Ishikawa (cell line): ENCODE measurements at regions not wholly inside any gene's neighbourhood (a gene's known extent, or its start where the extent isn't known, plus 50 kb on each side); places are given as distances from the start of the nearest gene placed in this dataset.

Experiments used
- CEBPB ChIP-seq: IDR thresholded peaks from 2 replicates; pipeline ENCODE4 v1.6.1; 2012
- CREB1 ChIP-seq: IDR thresholded peaks from 2 replicates; pipeline ENCODE4 v1.6.1; 2012; ENCODE audit warnings: low read depth
- MAX ChIP-seq: IDR thresholded peaks from 2 replicates; pipeline ENCODE4 v1.6.1; 2012
- NFIC ChIP-seq: IDR thresholded peaks from 2 replicates; pipeline ENCODE4 v1.6.1; 2012
- RAD21 ChIP-seq: IDR thresholded peaks from 2 replicates; pipeline ENCODE4 v1.6.1; 2012; ENCODE audit warnings: low read depth
- REST ChIP-seq: IDR thresholded peaks from 2 replicates; pipeline ENCODE4 v1.6.1; 2012; ENCODE audit warnings: low read depth, mild to moderate bottlenecking
- TAF1 ChIP-seq: IDR thresholded peaks from 2 replicates; pipeline ENCODE4 v1.6.1; 2012; ENCODE audit warnings: low read depth, mild to moderate bottlenecking
- TEAD4 ChIP-seq: IDR thresholded peaks from 2 replicates; pipeline ENCODE4 v1.6.1; 2012
- ZBTB7A ChIP-seq: IDR thresholded peaks from 2 replicates; pipeline ENCODE4 v1.6.1; 2012; ENCODE audit warnings: low read depth

GRCh38 chr14:101489092-101489760, 72.1 kb upstream of the DIO3 start:
- TF ChIP-seq REST (no peak), TAF1 (no peak), RAD21 (no peak), NFIC (no peak), MAX (no peak), CEBPB (no peak), CREB1 (no peak), TEAD4 (no peak), ZBTB7A (no peak)
